ENCODE measurements at regions not wholly inside any gene's neighbourhood (a gene's known extent, or its start where the extent isn't known, plus 50 kb on each side); places are given as distances from the start of the nearest gene placed in this dataset.

DNA sequence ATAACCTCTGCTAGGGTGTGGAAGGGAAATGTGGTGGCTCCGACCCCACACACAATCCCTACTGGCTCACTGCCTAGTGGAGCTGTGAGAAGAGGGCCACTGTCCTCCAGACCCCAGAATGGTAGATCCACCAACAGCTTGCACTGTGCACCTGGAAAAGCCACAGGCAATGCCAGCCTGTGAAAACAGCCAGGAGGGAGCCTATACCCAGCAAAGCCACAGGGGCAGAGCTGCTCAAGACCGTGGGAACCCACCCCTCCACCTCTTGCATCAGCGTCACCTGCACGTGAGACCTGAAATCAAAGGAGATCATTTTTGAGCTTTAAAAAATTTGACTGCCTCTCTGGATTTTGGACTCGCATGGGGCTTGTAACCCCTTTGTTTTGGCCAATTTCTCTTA lies 249.0 kb upstream of the CDH2 start:
- no peak overlapping the region for H4K8ac ChIP-seq (replicated peaks; ENCODE audit: insufficient read length, low read depth, low read length)
- no peak overlapping the region for H2BK120ac ChIP-seq (ENCODE audit: low read depth, low read length, poor library complexity, severe bottlenecking)
- H3K23me2 ChIP-seq (ENCODE audit: insufficient read length, low read depth, low read length, poor library complexity, severe bottlenecking): no peaks in the 10 kb centered on the region
- no peak overlapping the region for H3T11ph ChIP-seq (ENCODE audit: low read length)
- no peak overlapping the region for H3K23ac ChIP-seq (ENCODE audit: insufficient read length, low read depth, low read length)
- H3K4me1 ChIP-seq (ENCODE audit: insufficient read depth, low read length): no peaks in the 10 kb centered on the region
- H2AK5ac ChIP-seq (ENCODE audit: insufficient read length, low read length): no peak overlapping the region
- H4K5ac ChIP-seq (ENCODE audit: insufficient read length, low read depth, low read length): no peak overlapping the region
- WGBS (ENCODE audit: extremely low coverage, insufficient read length, low lambda C conversion rate): no CpG with 5 or more reads among the region's 5 CpGs
- no peak overlapping the region for H2BK15ac ChIP-seq (ENCODE audit: low read depth, low read length)
- H3K18ac ChIP-seq (ENCODE audit: insufficient read length, low read depth, low read length): no peak overlapping the region
- no peak overlapping the region for H3K27ac ChIP-seq (ENCODE audit: insufficient read length, low read depth, low read length)
- H4K91ac ChIP-seq (ENCODE audit: insufficient read length, low read depth, low read length): no peak overlapping the region
- no peaks in the 10 kb centered on the region for H3K79me1 ChIP-seq (ENCODE audit: insufficient read depth, low read depth, low read length, poor library complexity, severe bottlenecking)
- Mint-ChIP-seq H3K4me1 (peaks cover 11 to 18% of the 10 kb centered on the region in 2 experiments), H3K27me3 (ENCODE audit: low read depth) (no peaks in the 10 kb centered on the region), H3K36me3 (ENCODE audit: insufficient read depth in 1 of 3, low read depth in 3 of 3) (peaks cover 5 to 43% (median 30%) of the 10 kb centered on the region in 3 experiments), H3K4me3 (no peak overlapping the region), H3K9me3 (peaks cover 28 to 38% of the 10 kb centered on the region in 2 experiments), H3K27ac (no peak overlapping the region; a peak in 1 of 7 replicates)
- no peaks in the 10 kb centered on the region for H4K20me1 ChIP-seq (ENCODE audit: control insufficient read depth, insufficient read depth, insufficient read length)
- H2BK5ac ChIP-seq (ENCODE audit: insufficient read length, low read length): no peak overlapping the region
- no peaks in the 10 kb centered on the region for H3K9me3 ChIP-seq (ENCODE audit: control insufficient read depth, low read depth, low read length)
- no peak overlapping the region for H3K56ac ChIP-seq (ENCODE audit: insufficient read length, low read depth, low read length)
- no peak overlapping the region for H3K4me2 ChIP-seq (ENCODE audit: insufficient read depth, insufficient read length, low read length)
- no peak for DNase-seq
- no peak overlapping the region for H2AFZ ChIP-seq (ENCODE audit: low read length)
- H3K4ac ChIP-seq (ENCODE audit: low read depth, low read length): no peak overlapping the region
- TF ChIP-seq, protein P1, sequence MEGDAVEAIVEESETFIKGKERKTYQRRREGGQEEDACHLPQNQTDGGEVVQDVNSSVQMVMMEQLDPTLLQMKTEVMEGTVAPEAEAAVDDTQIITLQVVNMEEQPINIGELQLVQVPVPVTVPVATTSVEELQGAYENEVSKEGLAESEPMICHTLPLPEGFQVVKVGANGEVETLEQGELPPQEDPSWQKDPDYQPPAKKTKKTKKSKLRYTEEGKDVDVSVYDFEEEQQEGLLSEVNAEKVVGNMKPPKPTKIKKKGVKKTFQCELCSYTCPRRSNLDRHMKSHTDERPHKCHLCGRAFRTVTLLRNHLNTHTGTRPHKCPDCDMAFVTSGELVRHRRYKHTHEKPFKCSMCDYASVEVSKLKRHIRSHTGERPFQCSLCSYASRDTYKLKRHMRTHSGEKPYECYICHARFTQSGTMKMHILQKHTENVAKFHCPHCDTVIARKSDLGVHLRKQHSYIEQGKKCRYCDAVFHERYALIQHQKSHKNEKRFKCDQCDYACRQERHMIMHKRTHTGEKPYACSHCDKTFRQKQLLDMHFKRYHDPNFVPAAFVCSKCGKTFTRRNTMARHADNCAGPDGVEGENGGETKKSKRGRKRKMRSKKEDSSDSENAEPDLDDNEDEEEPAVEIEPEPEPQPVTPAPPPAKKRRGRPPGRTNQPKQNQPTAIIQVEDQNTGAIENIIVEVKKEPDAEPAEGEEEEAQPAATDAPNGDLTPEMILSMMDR (conservative IDR thresholded peaks at IDR 0.05): no peak
- no peak overlapping the region for H2BK20ac ChIP-seq (ENCODE audit: low read depth, low read length, poor library complexity, severe bottlenecking)
- H3K79me2 ChIP-seq (ENCODE audit: insufficient read depth, low read length): no peaks in the 10 kb centered on the region
- no peak overlapping the region for H3K14ac ChIP-seq (ENCODE audit: insufficient read depth, low read length)
- no peaks in the 10 kb centered on the region for H3K27me3 ChIP-seq (ENCODE audit: insufficient read depth, low read length)
- H3K9ac ChIP-seq (ENCODE audit: extremely low read depth, insufficient read length, low read length): no peak overlapping the region
- H2BK12ac ChIP-seq (ENCODE audit: insufficient read length, low read depth, low read length): no peak overlapping the region
